Esophagus muscularis mucosa (tissue), 3 donors: ENCODE measurements at regions not wholly inside any gene's neighbourhood (a gene's known extent, or its start where the extent isn't known, plus 50 kb on each side); places are given as distances from the start of the nearest gene placed in this dataset.

Experiments used
- CTCF ChIP-seq, 3 experiments: fragments of 200-600 bp in 2 of 3; fragments of 450-650 bp in 1 of 3; sonication (generic) in 2 of 3; IDR thresholded peaks; one replicate each; pipeline ENCODE4 v1.5.1; 2017 to 2019; ENCODE audit warnings: antibody characterized with exemption in 3 of 3, mild to moderate bottlenecking in 2 of 3, moderate library complexity in 1 of 3
- POLR2A ChIP-seq: fragments of 450-650 bp; IDR thresholded peaks from one replicate; pipeline ENCODE4 v1.6.1; 2017; ENCODE audit warnings: antibody characterized with exemption, moderate library complexity, mild to moderate bottlenecking, low read depth

GRCh38 chr4:186891859-186892486, 168.3 kb upstream of the FAT1 start:
- TF ChIP-seq CTCF (IDR thresholded peaks at IDR 0.05) (no peak), POLR2A (no peak)
